GM21360 (cell line): ENCODE measurements at regions not wholly inside any gene's neighbourhood (a gene's known extent, or its start where the extent isn't known, plus 50 kb on each side); places are given as distances from the start of the nearest gene placed in this dataset.

Experiments used
- ATAC-seq: cut with Tn5 transposase; IDR thresholded peaks from one replicate; pipeline ENCODE4 v1.9.1; 2021; ENCODE audit warnings: mild to moderate bottlenecking, moderate library complexity; ENCODE audit not compliant: unreplicated experiment

GRCh38 chr3:72350761-72351505 is 497.3 kb downstream of the SHQ1 start:
- no peak for ATAC-seq

- ATAC-seq = no peak
Measured at GRCh38 chr3:72348357-72348756, 499.9 kb downstream of the SHQ1 start.

GRCh38 chr3:72347819-72348319 is 500.4 kb downstream of the SHQ1 start:
- ATAC-seq = no peak

GRCh38 chr3:72346526-72346926 is 501.7 kb downstream of the SHQ1 start:
- ATAC-seq = no peak

- no peak for ATAC-seq
Measured at GRCh38 chr3:72345980-72346379, 502.3 kb downstream of the SHQ1 start.

- no peak for ATAC-seq
Measured at GRCh38 chr3:72345237-72345878, 502.9 kb downstream of the SHQ1 start.

GRCh38 chr3:72344647-72345046 is 503.6 kb downstream of the SHQ1 start:
- no peak for ATAC-seq

GRCh38 chr3:72344236-72344635 is 504.0 kb downstream of the SHQ1 start:
- ATAC-seq = no peak

DNA sequence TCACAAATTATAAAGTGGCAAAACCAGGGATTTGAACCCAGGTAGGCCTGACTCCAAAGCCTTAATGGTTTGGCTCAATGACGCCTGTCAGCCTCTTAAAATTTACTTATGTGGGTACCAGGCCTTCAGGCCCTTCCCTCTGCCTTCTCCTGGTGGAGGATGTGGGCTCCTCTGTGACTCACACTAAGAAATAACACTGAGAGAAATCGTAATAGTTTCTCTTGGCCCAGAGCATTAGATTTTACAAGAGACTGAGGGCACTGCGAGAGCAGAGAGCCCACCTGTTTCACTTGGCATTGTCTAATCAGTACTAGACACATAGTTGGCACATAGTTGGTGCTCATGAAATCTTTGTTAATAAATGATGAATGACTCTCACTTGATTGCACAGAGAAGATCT is 505.2 kb downstream of the SHQ1 start:
- no peak for ATAC-seq

GRCh38 chr3:72342450-72342849 is 505.8 kb downstream of the SHQ1 start:
- ATAC-seq = no peak

- ATAC-seq = no peak
Measured at GRCh38 chr3:72341920-72342319, 506.3 kb downstream of the SHQ1 start.

GRCh38 chr3:72341380-72341770 is 506.9 kb downstream of the SHQ1 start:
- ATAC-seq = no peak

DNA sequence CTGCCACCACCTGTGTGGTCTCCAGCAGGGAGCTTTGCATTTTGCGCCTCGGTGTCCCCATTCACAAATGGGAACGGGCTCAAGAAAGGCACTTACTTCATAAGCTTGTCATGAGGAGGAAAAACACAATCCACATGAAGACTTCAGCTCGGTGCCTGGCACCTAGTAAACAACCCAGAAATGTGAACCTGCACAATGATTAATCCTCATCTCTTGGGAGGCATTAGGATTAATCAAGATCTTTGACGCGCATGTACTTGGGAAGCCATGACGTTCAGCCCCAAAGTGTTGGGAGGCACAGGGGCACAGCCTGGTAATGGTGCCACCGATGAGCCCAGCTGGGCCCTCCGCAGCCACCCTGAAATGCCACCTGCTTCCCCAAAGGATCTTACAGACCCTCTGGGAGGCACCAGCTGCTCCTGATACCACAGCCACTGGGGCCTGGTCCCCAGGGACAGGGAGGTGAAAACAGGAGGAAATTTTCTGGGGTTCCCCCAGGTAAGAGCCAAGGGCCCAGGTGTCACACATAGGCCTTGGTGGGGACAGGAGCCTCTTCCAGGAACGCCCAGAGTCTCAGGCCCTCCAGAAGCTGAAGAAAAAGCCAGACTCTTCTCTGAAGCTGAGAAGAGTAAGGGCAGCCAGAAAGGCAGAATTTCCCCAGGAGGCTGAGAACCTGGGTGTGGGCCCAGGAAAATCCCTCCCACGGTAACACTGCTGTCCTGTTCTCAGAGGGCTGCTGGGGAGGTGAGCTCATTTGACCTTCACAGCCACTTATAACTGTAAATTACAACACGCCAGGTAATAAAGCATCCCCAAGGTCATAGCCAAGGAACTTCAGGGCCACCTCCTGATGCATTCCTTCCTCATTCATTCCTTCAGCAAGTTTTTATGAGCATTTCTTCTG is 507.5 kb downstream of the SHQ1 start:
- ATAC-seq = no peak

DNA sequence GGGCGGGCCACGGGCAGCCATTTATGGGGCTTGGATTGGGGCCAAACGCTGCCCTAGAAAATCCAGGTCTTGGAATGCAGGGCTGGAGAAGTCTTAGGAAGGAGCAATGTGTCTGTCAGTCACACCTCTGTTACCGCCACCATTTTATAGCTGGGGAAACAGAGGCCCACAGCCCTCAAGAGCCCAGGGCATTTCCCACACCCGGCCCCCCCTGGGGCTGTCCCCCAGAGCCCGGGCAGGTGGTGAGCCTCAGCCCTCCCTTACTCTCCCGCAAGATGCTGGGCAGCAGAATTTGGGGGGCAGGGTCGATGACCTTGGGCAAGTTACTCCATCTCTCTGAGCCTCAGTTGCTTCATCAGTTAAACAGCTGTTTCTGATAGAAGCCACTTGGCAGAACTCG is 508.2 kb downstream of the SHQ1 start:
- ATAC-seq = no peak

GRCh38 chr3:72339670-72340030 is 508.6 kb downstream of the SHQ1 start:
- no peak for ATAC-seq

GRCh38 chr3:72338942-72339669 is 509.1 kb downstream of the SHQ1 start:
- no peak for ATAC-seq

DNA sequence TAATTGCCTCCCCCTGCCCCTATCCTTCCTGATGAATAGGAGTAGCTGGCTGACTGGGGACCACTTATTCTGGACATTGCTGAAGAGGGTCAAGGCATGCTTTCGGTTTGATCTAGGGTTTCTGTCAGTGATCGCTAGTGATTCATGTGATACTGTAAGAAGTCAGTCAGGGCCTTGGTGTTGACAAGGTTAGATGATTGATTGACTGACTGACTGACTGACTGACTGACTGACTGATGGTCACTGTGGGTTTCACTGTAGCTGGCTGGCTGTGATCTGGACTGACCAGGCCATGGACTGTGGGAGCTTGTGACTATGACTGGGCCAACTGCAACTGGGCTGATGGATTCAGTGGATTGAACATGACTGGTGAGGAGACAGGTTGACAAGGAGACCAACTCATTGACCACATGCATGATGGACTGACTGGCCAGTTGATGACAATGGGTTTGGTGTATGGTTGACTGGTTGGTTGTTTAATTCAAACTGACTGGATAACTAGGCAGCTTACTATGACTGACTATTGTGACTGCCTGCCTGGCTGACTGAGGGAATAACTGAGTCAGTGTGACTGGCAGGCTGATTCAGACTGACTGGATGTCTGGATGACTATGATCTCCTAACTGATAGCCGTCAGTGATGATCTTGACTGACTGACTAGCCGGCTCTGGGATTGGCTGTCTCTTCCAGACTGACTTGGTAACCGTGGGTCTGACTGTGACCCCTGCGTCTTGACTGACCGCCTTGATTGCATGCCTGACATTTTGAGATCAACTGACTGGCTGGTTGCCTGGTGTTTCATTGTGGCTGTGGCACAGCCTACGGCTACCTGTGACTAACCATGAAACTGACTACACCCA is 509.9 kb downstream of the SHQ1 start:
- ATAC-seq = no peak

- ATAC-seq = no peak
Measured at GRCh38 chr3:72337480-72337855, 510.8 kb downstream of the SHQ1 start.

DNA sequence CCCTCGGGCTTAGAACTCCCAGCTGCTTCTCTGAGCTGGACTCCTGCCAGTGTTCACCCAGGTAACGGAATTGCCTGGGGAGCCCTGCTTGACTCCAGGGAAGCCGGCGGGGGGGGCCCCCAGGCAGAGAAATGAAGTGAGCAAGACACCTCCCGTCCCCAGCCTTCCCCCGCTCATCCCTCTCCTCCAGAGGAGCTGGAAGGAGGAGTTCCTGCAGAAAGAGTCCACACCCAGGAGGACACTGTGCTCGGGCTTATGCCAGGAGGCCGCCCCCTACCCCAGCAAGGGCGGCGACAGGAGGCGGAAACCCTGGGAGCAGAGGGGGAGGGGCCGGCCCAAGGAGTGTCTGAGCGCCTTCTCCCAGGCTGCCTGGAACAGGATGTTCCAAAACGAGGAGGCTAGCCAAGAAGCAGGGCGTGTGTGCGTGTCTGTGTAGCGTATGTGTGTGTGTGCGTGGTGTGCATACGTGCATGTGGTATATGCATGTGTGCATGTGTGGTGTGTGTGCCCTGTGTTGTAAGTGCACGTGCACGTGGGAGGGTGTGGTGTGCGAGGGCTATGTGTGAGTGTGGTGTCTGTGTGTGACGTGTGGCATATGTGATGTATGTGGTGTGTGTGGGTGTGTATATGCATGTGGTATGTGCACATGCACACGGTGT is 511.3 kb downstream of the SHQ1 start:
- ATAC-seq = no peak
